Bronchial epithelial cell (primary cell): ENCODE measurements at regions not wholly inside any gene's neighbourhood (a gene's known extent, or its start where the extent isn't known, plus 50 kb on each side); places are given as distances from the start of the nearest gene placed in this dataset.
A peak's percentile ranks its signal among the peaks of the same experiment; 100 is the strongest.
"Not testable (repeated sequence)": the region's sequence is repeated elsewhere in the genome, so short reads cannot be mapped to it uniquely, and the experiment has no call there.

Source experiments
- DNase-seq: peaks from one replicate; pipeline ENCODE4 v3.0.0-alpha.2; 2010; ENCODE audit warnings: low read depth
- FAIRE-seq: peaks from 2 replicates; lab custom pipeline; 2011; peaks lifted over from hg19 to GRCh38; lab: Jason Lieb, UNC
- H3K27me3 ChIP-seq: 2 replicates; pipeline ENCODE4 v1.5.1; 2011; ENCODE audit warnings: low read length; ENCODE audit not compliant: control insufficient read depth, insufficient read depth
- H3K36me3 ChIP-seq: 2 replicates; pipeline ENCODE4 v1.5.1; 2011; ENCODE audit warnings: low read length; ENCODE audit not compliant: control insufficient read depth, insufficient read depth
- H3K4me3 ChIP-seq: 2 replicates; pipeline ENCODE4 v1.5.1; 2011; ENCODE audit warnings: mild to moderate bottlenecking, low read depth, low read length, control low read depth
- TF ChIP-seq, protein P1 (sequence below): IDR thresholded peaks from 2 replicates; pipeline ENCODE4 v1.5.1; 2011; ENCODE audit warnings: mild to moderate bottlenecking, moderate library complexity, low read length, control low read depth, inconsistent platforms; ENCODE audit not compliant: insufficient read depth, severe bottlenecking

DNA sequence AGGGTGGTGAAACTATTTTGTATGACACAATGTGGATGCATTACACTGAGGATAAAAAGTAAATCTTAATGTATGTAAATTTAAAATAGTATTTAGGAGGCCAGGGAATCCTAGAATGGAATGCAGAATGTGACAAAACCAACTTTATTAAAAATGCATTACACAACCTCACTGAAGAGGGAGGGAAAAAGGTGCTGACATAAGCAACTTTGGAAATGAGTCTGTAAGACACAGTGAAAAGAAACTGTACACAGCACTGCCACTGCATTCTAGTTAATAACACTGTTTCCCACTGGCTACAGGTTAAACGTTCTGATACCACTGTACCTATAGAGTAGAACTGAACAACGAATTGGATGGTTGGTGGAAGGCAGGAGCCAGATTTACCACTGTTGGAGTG is 308.8 kb upstream of the DPP6 start:
- DNase-seq, H3K27me3 ChIP-seq, H3K36me3 ChIP-seq, FAIRE-seq, H3K4me3 ChIP-seq: not testable (repeated sequence)

- H3K27me3 ChIP-seq, FAIRE-seq, DNase-seq, H3K4me3 ChIP-seq, H3K36me3 ChIP-seq: not testable (repeated sequence)
Measured at GRCh38 chr7:153747969-153748368, 304.2 kb upstream of the DPP6 start.

- H3K4me3 ChIP-seq, H3K36me3 ChIP-seq, FAIRE-seq, DNase-seq, H3K27me3 ChIP-seq: not testable (repeated sequence)
Measured at GRCh38 chr7:153748885-153749284, 303.3 kb upstream of the DPP6 start.

DNA sequence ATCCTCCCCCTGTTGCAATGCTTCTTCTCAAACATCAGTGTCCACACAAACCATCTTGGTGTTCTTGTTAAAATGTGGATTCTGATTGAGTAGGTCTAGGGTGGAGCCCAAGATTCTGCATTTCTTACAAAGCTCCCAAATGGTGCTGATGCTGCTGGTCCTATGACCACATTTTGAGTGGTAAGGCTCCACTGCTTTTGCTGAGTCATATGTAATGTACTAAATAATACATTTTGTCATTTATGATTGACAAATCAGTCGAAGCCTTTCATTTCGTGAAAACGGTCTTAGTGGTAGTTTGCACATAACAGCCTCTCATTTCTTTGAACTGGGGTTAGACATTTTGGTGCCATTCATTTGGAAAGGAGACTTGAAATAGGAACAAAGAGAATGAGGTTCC is 286.3 kb upstream of the DPP6 start:
- DNase-seq, FAIRE-seq, H3K36me3 ChIP-seq, H3K4me3 ChIP-seq, H3K27me3 ChIP-seq: not testable (repeated sequence)

- DNase-seq, H3K4me3 ChIP-seq, H3K36me3 ChIP-seq, FAIRE-seq, H3K27me3 ChIP-seq: not testable (repeated sequence)
Measured at GRCh38 chr7:153766926-153767325, 285.3 kb upstream of the DPP6 start.

DNA sequence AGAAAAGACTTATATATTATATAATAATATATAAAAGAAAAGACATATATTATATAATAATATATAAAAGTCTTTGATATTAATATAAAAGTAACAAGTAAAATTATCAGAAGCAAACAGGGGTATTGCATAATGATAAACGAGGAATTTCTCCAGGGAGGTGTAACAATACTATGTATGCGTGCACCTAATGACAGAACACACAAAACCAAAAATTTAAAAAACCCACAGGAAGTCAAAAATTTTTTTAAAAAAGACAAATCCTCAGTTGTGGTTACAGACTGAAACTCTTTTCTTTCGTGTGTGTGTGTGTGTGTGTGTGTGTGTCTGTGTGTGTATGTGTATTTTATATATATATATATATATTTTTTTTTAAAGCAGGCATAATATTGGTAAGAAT is 279.2 kb upstream of the DPP6 start:
- Histone ChIP-seq H3K27me3 (no peaks in the 10 kb centered on the region), H3K36me3 (no peaks in the 10 kb centered on the region), H3K4me3 (no peak overlapping the region)
- TF ChIP-seq, protein P1, sequence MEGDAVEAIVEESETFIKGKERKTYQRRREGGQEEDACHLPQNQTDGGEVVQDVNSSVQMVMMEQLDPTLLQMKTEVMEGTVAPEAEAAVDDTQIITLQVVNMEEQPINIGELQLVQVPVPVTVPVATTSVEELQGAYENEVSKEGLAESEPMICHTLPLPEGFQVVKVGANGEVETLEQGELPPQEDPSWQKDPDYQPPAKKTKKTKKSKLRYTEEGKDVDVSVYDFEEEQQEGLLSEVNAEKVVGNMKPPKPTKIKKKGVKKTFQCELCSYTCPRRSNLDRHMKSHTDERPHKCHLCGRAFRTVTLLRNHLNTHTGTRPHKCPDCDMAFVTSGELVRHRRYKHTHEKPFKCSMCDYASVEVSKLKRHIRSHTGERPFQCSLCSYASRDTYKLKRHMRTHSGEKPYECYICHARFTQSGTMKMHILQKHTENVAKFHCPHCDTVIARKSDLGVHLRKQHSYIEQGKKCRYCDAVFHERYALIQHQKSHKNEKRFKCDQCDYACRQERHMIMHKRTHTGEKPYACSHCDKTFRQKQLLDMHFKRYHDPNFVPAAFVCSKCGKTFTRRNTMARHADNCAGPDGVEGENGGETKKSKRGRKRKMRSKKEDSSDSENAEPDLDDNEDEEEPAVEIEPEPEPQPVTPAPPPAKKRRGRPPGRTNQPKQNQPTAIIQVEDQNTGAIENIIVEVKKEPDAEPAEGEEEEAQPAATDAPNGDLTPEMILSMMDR = no peak
- no peak for FAIRE-seq
- no peak for DNase-seq

GRCh38 chr7:153776940-153777339 is 275.3 kb upstream of the DPP6 start:
- not testable (repeated sequence) for H3K36me3 ChIP-seq, H3K4me3 ChIP-seq, FAIRE-seq, H3K27me3 ChIP-seq
- DNase-seq = peak; percentile 23

- peak; percentile 18 for DNase-seq
- not testable (repeated sequence) for FAIRE-seq, H3K27me3 ChIP-seq, H3K4me3 ChIP-seq, H3K36me3 ChIP-seq
Measured at GRCh38 chr7:153797363-153797762, 254.8 kb upstream of the DPP6 start.

- H3K4me3 ChIP-seq = no peak overlapping the region
- FAIRE-seq (no peak), DNase-seq (no peak)
- TF ChIP-seq, protein P1 = no peak
- no peaks in the 10 kb centered on the region for H3K27me3 ChIP-seq
- H3K36me3 ChIP-seq = no peaks in the 10 kb centered on the region
Measured at GRCh38 chr7:153808117-153808516, 244.1 kb upstream of the DPP6 start.
